ENCODE measurements at regions not wholly inside any gene's neighbourhood (a gene's known extent, or its start where the extent isn't known, plus 50 kb on each side); places are given as distances from the start of the nearest gene placed in this dataset.

DNA sequence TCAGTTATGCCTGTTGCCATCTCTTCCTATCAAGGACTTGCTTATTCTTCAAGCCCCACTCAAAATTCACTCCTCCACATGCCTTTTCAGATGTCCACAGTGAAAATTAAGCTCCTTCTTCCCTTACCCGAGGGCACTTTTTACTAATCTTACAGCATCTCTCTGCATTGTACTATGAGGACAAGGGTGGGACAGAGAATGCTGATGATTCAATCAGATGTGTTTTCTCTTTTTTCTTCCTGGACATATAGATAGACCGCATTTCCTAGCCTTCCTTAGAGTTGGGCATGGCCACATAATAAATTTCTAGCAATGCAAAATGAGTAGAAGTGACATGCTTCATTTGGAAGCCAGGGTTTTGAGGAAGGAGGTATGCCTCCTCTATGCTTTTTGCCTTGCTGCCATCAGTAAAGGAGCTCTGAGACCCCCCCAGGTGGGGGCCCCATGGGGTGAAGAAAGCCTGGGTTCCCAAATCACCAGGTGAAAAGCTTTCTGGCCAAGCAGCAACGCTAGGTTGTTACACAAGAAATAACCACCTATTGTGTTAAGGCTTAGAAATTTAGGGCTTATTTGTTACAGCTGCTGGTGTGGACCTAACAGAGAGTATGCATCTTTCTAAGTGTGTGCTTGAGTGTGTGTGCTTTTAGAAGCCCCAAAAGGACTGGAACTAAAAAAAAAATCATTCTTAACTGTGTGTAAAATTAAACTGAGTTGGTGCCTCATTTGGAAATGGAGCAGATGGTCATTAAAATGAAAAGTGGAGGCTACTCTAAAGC, 424.5 kb downstream of the STK39 start:
- no peak for DNase-seq
- TF ChIP-seq CTCF (IDR thresholded peaks at IDR 0.05; ENCODE audit: low read depth, low read length, missing control alignments) = no peak
- no peak overlapping the region for H3K4me3 ChIP-seq (ENCODE audit: low read depth, low read length)
- H3K27me3 ChIP-seq (replicated peaks) = no peaks in the 10 kb centered on the region
- H3K36me3 ChIP-seq (replicated peaks) = no peaks in the 10 kb centered on the region
- H3K27ac ChIP-seq = no peak overlapping the region
- in situ Hi-C loops (cut with HindIII; ENCODE audit: low pct_ligation_motif_present, low sequenced_read_pairs) = no loop called here

DNA sequence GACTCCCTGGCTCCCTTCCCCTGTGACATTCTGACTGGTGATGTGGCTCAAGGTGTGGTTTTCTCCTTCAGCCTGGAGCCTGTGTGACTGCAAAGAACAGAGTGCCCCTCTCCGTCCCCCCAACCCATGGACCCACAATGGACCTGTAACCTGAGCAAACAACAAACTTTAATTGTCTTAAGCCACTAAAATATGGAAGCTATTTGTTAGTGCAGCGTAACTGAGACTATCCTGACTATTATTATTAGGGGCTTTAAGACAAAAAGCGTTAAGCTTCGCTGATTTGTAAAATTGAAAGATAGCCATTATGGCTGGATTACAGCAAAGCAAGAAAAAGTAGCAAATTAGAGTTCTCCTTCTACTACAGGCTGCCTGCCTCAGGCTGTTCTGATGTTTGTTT, 426.9 kb downstream of the STK39 start:
- no peak for TF ChIP-seq CTCF (IDR thresholded peaks at IDR 0.05; ENCODE audit: low read depth, low read length, missing control alignments)
- H3K4me3 ChIP-seq (ENCODE audit: low read depth, low read length) = no peak overlapping the region
- no peak overlapping the region for H3K27ac ChIP-seq
- no peak for DNase-seq
- no peaks in the 10 kb centered on the region for H3K27me3 ChIP-seq (replicated peaks)
- in situ Hi-C loops (cut with HindIII; ENCODE audit: low pct_ligation_motif_present, low sequenced_read_pairs) = no loop called here
- H3K36me3 ChIP-seq (replicated peaks) = no peaks in the 10 kb centered on the region

DNA sequence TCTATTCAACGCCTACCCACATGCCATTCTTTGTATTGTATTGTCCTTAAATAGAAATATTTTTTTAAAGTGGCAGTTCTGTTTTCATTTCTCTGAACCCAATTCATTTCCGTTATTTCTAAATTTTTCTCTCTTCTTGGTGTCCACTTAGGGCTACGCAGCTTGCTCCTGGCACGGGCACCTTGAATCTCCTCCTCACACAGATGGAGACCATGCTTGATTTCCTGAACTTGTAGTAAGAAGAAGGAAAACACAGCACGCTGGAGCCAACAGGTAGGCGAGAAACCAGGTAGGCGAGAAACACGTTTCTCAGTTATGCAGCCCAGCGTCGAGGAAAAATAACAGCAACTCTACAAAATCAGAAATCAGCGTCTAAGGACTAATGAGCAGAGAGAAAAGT, 428.9 kb downstream of the STK39 start:
- TF ChIP-seq CTCF (IDR thresholded peaks at IDR 0.05; ENCODE audit: low read depth, low read length, missing control alignments) = no peak
- DNase-seq = no peak
- in situ Hi-C loops (cut with HindIII; ENCODE audit: low pct_ligation_motif_present, low sequenced_read_pairs) = no loop called here

DNA sequence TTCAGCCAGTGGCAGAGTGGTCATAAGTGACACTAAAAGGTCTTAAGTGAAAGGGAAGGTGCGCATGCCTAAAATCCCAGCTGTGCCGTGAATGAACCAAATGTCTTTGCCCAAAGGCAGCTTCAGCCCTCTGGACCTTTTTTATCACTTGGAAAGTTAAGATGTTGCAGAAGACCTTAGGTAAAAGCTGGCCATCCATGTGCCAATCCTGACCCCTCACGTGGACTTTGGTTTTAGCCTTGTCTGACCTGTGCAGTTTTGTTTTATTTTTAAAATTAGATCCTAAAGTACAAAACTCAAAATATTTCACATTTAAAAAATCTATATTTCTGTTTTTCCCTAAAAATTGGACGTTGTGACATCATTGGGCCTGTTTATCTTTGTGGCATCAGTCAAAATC, 429.5 kb downstream of the STK39 start:
- no peaks in the 10 kb centered on the region for H3K27me3 ChIP-seq (replicated peaks)
- H3K36me3 ChIP-seq (replicated peaks) = no peaks in the 10 kb centered on the region
- H3K27ac ChIP-seq = no peak overlapping the region
- DNase-seq = no peak
- no peak overlapping the region for H3K4me3 ChIP-seq (ENCODE audit: low read depth, low read length)
- TF ChIP-seq CTCF (IDR thresholded peaks at IDR 0.05; ENCODE audit: low read depth, low read length, missing control alignments) = no peak
- in situ Hi-C loops (cut with HindIII; ENCODE audit: low pct_ligation_motif_present, low sequenced_read_pairs) = no loop called here

More for the DNA sequence above, 428.9 kb downstream of the STK39 start:
- no peaks in the 10 kb centered on the region for H3K36me3 ChIP-seq (replicated peaks)
- H3K27me3 ChIP-seq (replicated peaks) = no peaks in the 10 kb centered on the region
- H3K4me3 ChIP-seq (ENCODE audit: low read depth, low read length) = no peak overlapping the region
- H3K27ac ChIP-seq = no peak overlapping the region

GRCh38 chr2:167817422-167817821, 430.0 kb downstream of the STK39 start:
- H3K36me3 ChIP-seq (replicated peaks) = no peaks in the 10 kb centered on the region
- TF ChIP-seq CTCF (IDR thresholded peaks at IDR 0.05; ENCODE audit: low read depth, low read length, missing control alignments) = no peak
- no peak overlapping the region for H3K27ac ChIP-seq
- in situ Hi-C loops (cut with HindIII; ENCODE audit: low pct_ligation_motif_present, low sequenced_read_pairs) = no loop called here
- no peaks in the 10 kb centered on the region for H3K27me3 ChIP-seq (replicated peaks)
- DNase-seq = no peak
- H3K4me3 ChIP-seq (ENCODE audit: low read depth, low read length) = no peak overlapping the region

GRCh38 chr2:167816874-167817290, 430.5 kb downstream of the STK39 start:
- Histone ChIP-seq H3K27ac (no peak overlapping the region), H3K27me3 (replicated peaks) (no peaks in the 10 kb centered on the region), H3K4me3 (ENCODE audit: low read depth, low read length) (no peak overlapping the region), H3K36me3 (replicated peaks) (no peaks in the 10 kb centered on the region)
- TF ChIP-seq CTCF (IDR thresholded peaks at IDR 0.05; ENCODE audit: low read depth, low read length, missing control alignments) = no peak
- no peak for DNase-seq
- in situ Hi-C loops (cut with HindIII; ENCODE audit: low pct_ligation_motif_present, low sequenced_read_pairs) = no loop called here
